Frontal cortex (tissue), 3 donors: ENCODE measurements at regions not wholly inside any gene's neighbourhood (a gene's known extent, or its start where the extent isn't known, plus 50 kb on each side); places are given as distances from the start of the nearest gene placed in this dataset.
A peak's percentile ranks its signal among the peaks of the same experiment; 100 is the strongest.
"Not testable (repeated sequence)": the region's sequence is repeated elsewhere in the genome, so short reads cannot be mapped to it uniquely, and the experiment has no call there.

Source experiments
- DNase-seq, 2 donors: peaks; one replicate each; pipeline ENCODE4 v3.0.0; 2012; ENCODE audit warnings: low spot score in 2 of 2
- FAIRE-seq: peaks from 2 replicates; lab custom pipeline; 2012; peaks lifted over from hg19 to GRCh38; lab: Jason Lieb, UNC
- donor health status: control.
- donor health status: control.
- donor health status: control.

- DNase-seq (no peak), FAIRE-seq (no peak)
Measured at GRCh38 chr7:101739775-101740398, 77.5 kb upstream of the CUX1 start.

DNA sequence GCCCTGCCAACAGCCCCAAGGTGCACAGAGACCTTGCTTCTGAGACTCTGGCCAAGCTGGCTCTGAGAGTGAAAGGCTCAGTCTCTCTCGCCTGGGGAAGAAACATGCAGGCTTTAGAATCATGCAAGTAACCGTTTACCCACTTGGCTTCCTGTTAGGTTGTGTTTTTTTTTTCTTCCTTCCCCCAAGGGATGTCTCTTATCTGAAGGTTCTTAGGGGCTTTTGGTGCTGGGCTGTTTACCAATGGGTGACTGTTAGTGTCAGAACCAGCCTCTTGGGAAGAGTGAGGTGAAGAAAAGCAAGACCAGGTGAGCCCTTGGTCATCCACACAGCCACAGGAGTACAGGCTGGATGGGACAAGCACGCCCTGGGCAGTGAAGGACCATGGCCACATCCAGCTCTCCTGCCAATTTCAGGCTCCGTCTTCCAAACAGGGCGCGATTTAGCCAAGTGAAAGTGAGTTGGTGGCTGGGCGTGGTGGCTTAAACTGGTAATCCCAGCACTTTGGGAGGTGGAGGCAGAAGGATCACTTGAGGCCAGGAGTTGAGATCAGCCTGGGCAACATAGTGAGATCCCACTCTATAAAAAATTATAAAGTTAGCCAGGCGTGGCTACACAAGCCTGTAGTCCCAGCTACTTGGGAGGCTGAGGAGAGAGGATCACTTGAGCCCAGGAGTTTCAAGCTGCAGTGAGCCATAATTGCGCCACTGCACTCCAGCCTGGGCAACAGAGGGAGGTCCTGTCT lies 76.3 kb upstream of the CUX1 start:
- no peak for DNase-seq
- FAIRE-seq, result no peak

DNA sequence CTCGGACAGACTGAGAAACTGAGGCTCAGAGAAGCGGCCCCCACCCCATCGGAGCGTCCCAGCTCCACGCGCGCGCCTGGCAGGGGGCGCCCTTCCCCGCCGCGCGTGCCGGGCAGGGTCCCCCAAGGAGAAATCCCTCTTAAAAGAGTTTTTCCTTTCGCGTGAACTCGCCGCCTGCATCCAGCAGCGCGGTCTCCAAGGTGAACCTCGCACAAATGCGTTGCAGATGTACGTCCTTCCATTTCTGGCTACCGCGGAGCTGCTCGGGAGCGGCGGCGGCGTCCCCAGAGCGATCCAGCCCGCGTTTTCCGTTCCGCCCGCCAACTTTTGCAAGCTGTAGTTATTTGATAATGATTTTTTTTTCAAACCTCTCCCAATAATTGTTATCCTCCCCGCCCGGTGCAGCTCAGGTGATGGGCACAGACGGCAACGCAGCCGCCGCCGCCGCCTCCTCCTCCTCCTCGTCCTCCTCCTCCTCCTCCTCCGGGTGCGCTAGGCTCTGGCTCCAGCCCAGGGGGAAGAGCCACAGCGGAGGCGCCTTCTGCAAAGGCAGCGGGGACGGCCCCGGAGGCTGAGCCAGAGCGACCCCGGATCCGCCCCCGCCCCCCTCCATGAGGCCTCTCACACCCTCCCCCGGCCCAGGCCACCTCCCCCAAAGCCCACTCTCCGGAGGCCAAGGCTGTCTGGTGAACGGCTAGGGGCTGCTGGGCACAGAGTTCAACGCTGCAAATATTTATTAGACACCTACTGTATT lies 74.0 kb upstream of the CUX1 start:
- DNase-seq (peak; percentile 50 to 62), FAIRE-seq (no peak)

DNA sequence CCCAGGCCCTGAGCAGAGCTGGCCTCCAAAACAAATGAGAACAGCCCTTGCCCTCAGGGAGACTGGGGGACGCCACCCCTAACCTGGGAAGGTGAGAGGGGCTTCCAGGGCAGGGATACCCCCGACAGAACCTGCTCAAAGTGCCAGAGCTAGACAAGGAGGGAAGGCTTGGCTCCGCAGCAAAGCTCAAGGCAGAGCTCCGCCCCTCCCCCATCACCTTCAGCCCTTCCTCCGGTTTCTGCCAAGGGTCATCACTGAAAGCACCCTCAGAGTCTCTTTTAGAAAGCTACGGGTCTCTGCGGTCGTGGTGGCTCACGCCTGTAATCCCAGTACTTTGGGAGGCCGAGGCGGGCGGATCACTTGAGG lies 73.4 kb upstream of the CUX1 start:
- no peak for DNase-seq
- FAIRE-seq, result no peak

DNA sequence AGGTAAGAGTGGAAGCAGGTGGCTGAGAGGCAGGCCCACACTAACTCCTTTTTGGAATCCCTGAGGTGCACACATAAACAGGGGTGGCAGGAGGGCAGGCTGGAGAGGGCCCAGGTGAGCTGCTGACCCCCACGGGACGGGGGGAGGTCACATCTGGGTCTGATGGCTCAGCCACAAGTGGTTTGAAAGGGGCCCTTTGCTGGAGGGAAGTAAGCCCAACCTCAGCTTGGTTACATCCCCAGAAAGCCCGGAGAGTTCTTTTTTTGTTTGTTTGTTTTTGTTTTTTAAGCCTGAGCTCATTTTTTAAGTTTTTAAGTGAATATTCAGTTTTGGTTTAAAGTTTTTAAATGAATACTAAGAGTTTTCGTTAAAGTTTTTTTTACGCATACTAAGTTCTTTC lies 72.8 kb upstream of the CUX1 start:
- DNase-seq (no peak), FAIRE-seq (no peak)

DNA sequence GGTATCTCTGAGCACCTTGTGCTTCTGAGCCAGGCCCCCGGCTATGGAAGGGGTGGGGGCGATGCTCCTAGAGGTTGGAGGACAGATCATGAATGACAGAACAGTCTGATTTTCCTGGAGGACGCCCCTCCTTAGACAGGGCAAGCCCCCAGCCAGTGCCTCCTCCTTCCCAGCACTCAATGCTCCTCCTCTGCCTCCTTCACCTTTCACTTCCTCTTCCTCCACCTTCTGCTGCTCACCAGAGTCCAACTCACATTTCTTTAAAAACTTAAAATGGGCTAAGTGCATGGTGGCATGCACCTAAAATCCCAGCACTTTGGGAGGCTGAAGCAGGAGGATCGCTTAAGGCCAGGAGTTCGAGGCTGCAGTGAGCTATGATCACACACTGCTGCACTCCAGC lies 71.1 kb upstream of the CUX1 start:
- no peak for FAIRE-seq
- DNase-seq, result no peak

GRCh38 chr7:101747053-101747878 lies 70.2 kb upstream of the CUX1 start:
- FAIRE-seq (no peak), DNase-seq (no peak)

DNA sequence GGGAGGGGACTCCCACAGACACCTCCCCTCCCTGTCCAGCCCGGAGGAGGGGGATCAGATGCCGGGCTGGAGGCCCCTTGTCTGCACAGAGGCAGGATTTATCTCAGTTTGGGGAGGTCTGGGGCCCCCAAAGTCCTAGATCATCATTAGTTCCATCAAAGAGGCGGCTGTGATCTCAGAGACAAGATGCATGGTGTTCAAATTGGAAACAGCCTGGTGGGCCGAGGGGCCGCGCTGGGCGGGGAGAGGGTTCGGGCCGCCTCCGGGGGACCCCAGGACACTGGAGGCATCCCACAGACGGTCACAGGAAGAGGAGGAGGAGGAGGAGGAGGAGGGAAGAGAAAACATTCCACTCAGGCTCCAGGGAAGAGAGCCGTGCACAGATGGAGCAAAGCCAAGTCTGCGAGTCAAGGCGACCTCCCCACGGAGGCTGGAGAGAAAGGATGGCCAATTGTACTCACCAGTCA lies 69.5 kb upstream of the CUX1 start:
- DNase-seq (no peak), FAIRE-seq (no peak)

DNA sequence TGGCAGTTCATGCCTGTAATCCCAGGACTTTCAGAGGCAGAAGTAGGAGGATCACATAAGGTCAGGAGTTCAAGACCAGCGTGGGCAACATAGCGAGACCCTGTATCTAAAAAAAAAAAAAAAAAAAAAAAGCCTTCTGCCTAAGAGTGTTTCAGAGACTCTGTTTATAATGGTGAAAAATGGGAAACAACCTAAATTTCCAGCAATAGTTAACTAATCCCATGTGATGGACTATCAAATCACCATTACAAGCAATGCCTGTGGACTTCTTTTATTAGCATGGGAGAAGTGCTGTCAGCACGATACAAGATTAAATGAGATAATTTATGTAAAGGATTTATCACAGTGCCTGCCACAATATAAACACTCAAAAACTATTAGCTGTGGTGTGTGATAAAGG lies 67.5 kb upstream of the CUX1 start:
- FAIRE-seq (no peak), DNase-seq (no peak)

DNA sequence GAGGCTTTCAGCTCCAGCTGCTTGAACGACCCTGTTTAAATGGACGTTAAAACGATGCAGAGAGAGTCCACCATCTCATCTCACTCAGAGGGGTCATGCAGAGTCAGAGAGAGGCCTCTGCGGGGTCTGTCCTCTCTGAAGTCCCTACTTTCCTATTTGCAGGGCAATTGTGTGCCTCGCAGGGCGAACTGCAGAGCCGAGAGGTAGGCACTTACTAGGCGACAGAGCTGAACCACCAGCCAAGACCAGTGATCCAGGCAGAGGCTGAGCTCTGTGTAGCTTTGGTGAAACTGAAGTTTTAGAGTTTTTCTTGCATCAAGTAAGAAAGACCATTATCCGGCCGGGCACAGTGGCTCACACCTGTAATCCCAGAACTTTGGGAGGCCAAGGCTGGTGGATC lies 64.1 kb upstream of the CUX1 start:
- DNase-seq, result no peak
- FAIRE-seq, result no peak

- no peak for FAIRE-seq
- DNase-seq, result no peak
Measured at GRCh38 chr7:101754424-101755159, 62.8 kb upstream of the CUX1 start.

GRCh38 chr7:101757879-101758278 lies 59.5 kb upstream of the CUX1 start:
- FAIRE-seq (no peak), DNase-seq (no peak)

- not testable (repeated sequence) for FAIRE-seq, DNase-seq
Measured at GRCh38 chr7:101758519-101758918, 58.9 kb upstream of the CUX1 start.

GRCh38 chr7:101764221-101764620 lies 53.2 kb upstream of the CUX1 start:
- DNase-seq (no peak), FAIRE-seq (no peak)

DNA sequence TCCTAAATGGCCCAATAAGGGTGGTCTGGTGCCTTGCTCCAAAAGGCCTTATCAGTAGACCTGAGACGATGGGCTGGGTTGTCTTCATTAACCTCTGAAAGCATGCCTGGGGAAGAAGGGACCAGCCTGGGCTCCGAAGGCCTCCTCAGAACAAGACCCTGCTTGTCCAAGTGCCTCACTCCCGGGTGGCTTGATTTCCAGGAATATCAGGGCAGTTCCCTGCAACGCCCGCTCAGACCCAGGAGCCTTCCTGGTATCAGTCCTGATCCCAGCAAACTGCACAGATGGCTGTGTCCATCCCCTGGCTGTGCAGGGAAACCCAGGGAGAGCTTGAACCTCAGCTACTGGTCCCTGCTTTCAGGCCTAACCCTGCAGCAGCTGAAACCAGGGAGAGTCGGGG lies 49.9 kb upstream of the CUX1 start:
- DNase-seq (no peak), FAIRE-seq (no peak)
